PC-3 (cell line): ENCODE measurements at regions not wholly inside any gene's neighbourhood (a gene's known extent, or its start where the extent isn't known, plus 50 kb on each side); places are given as distances from the start of the nearest gene placed in this dataset.

ENCODE experiments used
- ATAC-seq: fragments of 200-7000 bp; cut with Tn5 transposase; 2 replicates; pipeline ENCODE4 v1.9.1; 2020; ENCODE audit warnings: mild to moderate bottlenecking, moderate library complexity
- BruUV-seq: library from RNA; stranded (reverse); fragments of 400-500 nt; replicated peaks from 2 replicates; lab custom pipeline; 2021; lab: Mats Ljungman, UMichigan
- CTCF ChIA-PET: fragments of 300-600 bp; sonication (Branson Sonifier 250); formaldehyde crosslinking; loops from one replicate; lab custom pipeline; 2022; ENCODE audit warnings: antibody characterized with exemption; lab: Charles Lee
- POLR2A ChIA-PET: fragments of 300-600 bp; sonication (Branson Sonifier 250); formaldehyde crosslinking; loops from one replicate; lab custom pipeline; 2022; ENCODE audit warnings: antibody characterized with exemption; ENCODE audit not compliant: unreplicated experiment; lab: Charles Lee
- DNase-seq: peaks from one replicate; pipeline ENCODE4 v3.0.0-alpha.2; 2015
- H2AFZ ChIP-seq: fragments of 300-600 bp; sonication (generic); 2 replicates; pipeline ENCODE4 v1.6.0; 2016; ENCODE audit warnings: antibody characterized with exemption, low read length
- H3F3A ChIP-seq: fragments of 300-600 bp; sonication (generic); one replicate; pipeline ENCODE4 v1.6.0; 2017; ENCODE audit warnings: antibody characterized with exemption, low read length, control low read depth, mild to moderate bottlenecking; ENCODE audit not compliant: unreplicated experiment
- H3K27ac ChIP-seq: fragments of 300-600 bp; sonication (generic); 2 replicates; pipeline ENCODE4 v1.5.1; 2016; ENCODE audit warnings: mild to moderate bottlenecking, low read length
- H3K27me3 ChIP-seq: fragments of 300-600 bp; sonication (generic); 2 replicates; pipeline ENCODE4 v1.6.1; 2016; ENCODE audit warnings: low read length, mixed read lengths
- H3K36me3 ChIP-seq: fragments of 300-600 bp; sonication (generic); 2 replicates; pipeline ENCODE4 v1.6.1; 2016; ENCODE audit warnings: low read depth, mixed run types, low read length, mixed read lengths
- H3K4me1 ChIP-seq: fragments of 300-600 bp; sonication (generic); 2 replicates; pipeline ENCODE4 v1.5.1; 2016; ENCODE audit warnings: low read length; ENCODE audit not compliant: insufficient read depth
- H3K4me2 ChIP-seq: fragments of 300-600 bp; sonication (generic); 2 replicates; pipeline ENCODE4 v1.6.0; 2016; ENCODE audit warnings: low read length
- H3K4me3 ChIP-seq: fragments of 300-600 bp; sonication (generic); 2 replicates; pipeline ENCODE4 v1.5.1; 2016; ENCODE audit warnings: mild to moderate bottlenecking, low read length, mixed read lengths
- H3K79me2 ChIP-seq: fragments of 300-600 bp; sonication (generic); 2 replicates; pipeline ENCODE4 v1.6.1; 2017; ENCODE audit warnings: low read length, mixed read lengths
- H3K9ac ChIP-seq: fragments of 300-600 bp; sonication (generic); 2 replicates; pipeline ENCODE4 v1.6.0; 2016; ENCODE audit warnings: mild to moderate bottlenecking, low read length
- H3K9me2 ChIP-seq: fragments of 300-600 bp; sonication (generic); replicated peaks from 2 replicates; pipeline ENCODE4 v1.6.1; 2016; ENCODE audit warnings: mixed run types, low read length, mixed read lengths
- H3K9me3 ChIP-seq: fragments of 300-600 bp; sonication (generic); 2 replicates; pipeline ENCODE4 v1.6.1; 2016; ENCODE audit warnings: low read length, mixed read lengths
- H4K20me1 ChIP-seq: fragments of 300-600 bp; sonication (generic); 2 replicates; pipeline ENCODE4 v1.6.1; 2016; ENCODE audit warnings: low read length, mixed read lengths
- CTCF ChIP-seq: fragments of 300-600 bp; sonication (generic); conservative IDR thresholded peaks from 2 replicates; pipeline ENCODE4 v1.5.1; 2017; ENCODE audit warnings: antibody characterized with exemption, low read depth, mild to moderate bottlenecking, low read length
- EZH2 ChIP-seq: fragments of 300-600 bp; sonication (generic); IDR thresholded peaks from one replicate; pipeline ENCODE4 v1.6.1; 2017; ENCODE audit warnings: antibody characterized with exemption, mild to moderate bottlenecking, low read length; ENCODE audit not compliant: unreplicated experiment
- EZH2phosphoT487 ChIP-seq: fragments of 300-600 bp; sonication (generic); IDR thresholded peaks from 2 replicates; pipeline ENCODE4 v1.6.1; 2018; ENCODE audit warnings: mild to moderate bottlenecking, antibody characterized with exemption, low read length, borderline replicate concordance
- intact Hi-C: fragments of 100-400 bp; cut with micrococcal nuclease; formaldehyde crosslinking; loops from 2 replicates; pipeline ENCODE4 v1.9.0; 2023

GRCh38 chr9:20085842-20086241 lies 297.0 kb upstream of the SLC24A2 start:
- H3K27me3 ChIP-seq = 0 out of 2 replicates have a peak, but pooled peaks cover 10% of the 10 kb centered on the region
- no peak for DNase-seq
- H3K9me2 ChIP-seq = no peaks in the 10 kb centered on the region
- no peak overlapping the region for H2AFZ ChIP-seq
- H3K27ac ChIP-seq = no peak overlapping the region
- H3K4me2 ChIP-seq = no peak overlapping the region
- intact Hi-C loops = no loop called here
- no peak for ATAC-seq
- no TSS peak for BruUV-seq
- no peaks in the 10 kb centered on the region for H3F3A ChIP-seq
- TF ChIP-seq EZH2phosphoT487 (no peak), CTCF (no peak), EZH2 (no peak)
- no peak overlapping the region for H3K9ac ChIP-seq
- CTCF ChIA-PET = no interaction called here
- H3K9me3 ChIP-seq = no peaks in the 10 kb centered on the region
- no peaks in the 10 kb centered on the region for H4K20me1 ChIP-seq
- POLR2A ChIA-PET = no interaction called here
- no peaks in the 10 kb centered on the region for H3K4me1 ChIP-seq
- H3K4me3 ChIP-seq = no peak overlapping the region
- H3K79me2 ChIP-seq = no peaks in the 10 kb centered on the region
- no peaks in the 10 kb centered on the region for H3K36me3 ChIP-seq

GRCh38 chr9:20084125-20084524 lies 295.3 kb upstream of the SLC24A2 start:
- DNase-seq (no peak), ATAC-seq (no peak)
- H3K27ac ChIP-seq = no peak overlapping the region
- TF ChIP-seq EZH2phosphoT487 (no peak), EZH2 (no peak), CTCF (no peak)
- no peak overlapping the region for H3K4me2 ChIP-seq
- H3K27me3 ChIP-seq = 0 out of 2 replicates have a peak, but pooled peaks cover 10% of the 10 kb centered on the region
- H3K4me1 ChIP-seq = no peaks in the 10 kb centered on the region
- H3K79me2 ChIP-seq = no peaks in the 10 kb centered on the region
- ChIA-PET POLR2A (no interaction called here), CTCF (no interaction called here)
- no peak overlapping the region for H2AFZ ChIP-seq
- intact Hi-C loops = no loop called here
- BruUV-seq = no TSS peak
- no peaks in the 10 kb centered on the region for H3F3A ChIP-seq
- H4K20me1 ChIP-seq = no peaks in the 10 kb centered on the region
- H3K9ac ChIP-seq = no peak overlapping the region
- no peak overlapping the region for H3K4me3 ChIP-seq
- H3K36me3 ChIP-seq = no peaks in the 10 kb centered on the region
- H3K9me2 ChIP-seq = no peaks in the 10 kb centered on the region
- no peaks in the 10 kb centered on the region for H3K9me3 ChIP-seq

GRCh38 chr9:20083390-20083789 lies 294.6 kb upstream of the SLC24A2 start:
- BruUV-seq = no TSS peak

More at GRCh38 chr9:20083390-20083789, 294.6 kb upstream of the SLC24A2 start:
- Histone ChIP-seq H3K4me3 (no peak overlapping the region), H3F3A (no peaks in the 10 kb centered on the region), H3K9me2 (no peaks in the 10 kb centered on the region), H3K9ac (no peak overlapping the region), H3K4me2 (no peak overlapping the region), H4K20me1 (no peaks in the 10 kb centered on the region), H3K27ac (no peak overlapping the region), H3K79me2 (no peaks in the 10 kb centered on the region), H2AFZ (no peak overlapping the region), H3K27me3 (0 out of 2 replicates have a peak, but pooled peaks cover 10% of the 10 kb centered on the region), H3K36me3 (no peaks in the 10 kb centered on the region), H3K9me3 (no peaks in the 10 kb centered on the region), H3K4me1 (no peaks in the 10 kb centered on the region)
- ChIA-PET CTCF (no interaction called here), POLR2A (no interaction called here)
- TF ChIP-seq EZH2 = no peak
- TF ChIP-seq CTCF = no peak
- no peak for TF ChIP-seq EZH2phosphoT487
- intact Hi-C loops = no loop called here
- ATAC-seq (no peak), DNase-seq (no peak)
